HEK293 (cell line): ENCODE measurements at regions not wholly inside any gene's neighbourhood (a gene's known extent, or its start where the extent isn't known, plus 50 kb on each side); places are given as distances from the start of the nearest gene placed in this dataset.

Experiments used
- CTCF ChIA-PET: fragments of 350-600 bp; formaldehyde crosslinking; extraction: SDS; loops from one replicate; lab custom pipeline; 2021; ENCODE audit warnings: antibody characterized with exemption; lab: Yijun Ruan, JAX
- POLR2A ChIA-PET: fragments of 300-600 bp; formaldehyde crosslinking; extraction: SDS; loops from one replicate; lab custom pipeline; 2020; ENCODE audit warnings: antibody characterized with exemption, inconsistent platforms; lab: Yijun Ruan, JAX
- H3K27ac ChIP-seq: fragments of 200-500 bp; sonication (Bioruptor generic); 2 replicates; pipeline ENCODE4 v1.5.1; 2014; ENCODE audit warnings: low read depth, low read length, control low read depth, inconsistent platforms; ENCODE audit errors: extremely low read depth
- H3K36me3 ChIP-seq, 2 experiments: fragments of 200-500 bp in 1 of 2; sonication (Bioruptor generic) in 1 of 2; 1 replicate in 1 of 2; 2 replicates in 1 of 2; pipeline ENCODE4 v1.5.1; 2014 to 2017; ENCODE audit warnings: inconsistent platforms in 2 of 2, low read length in 2 of 2; ENCODE audit not compliant: control insufficient read depth in 2 of 2, insufficient read depth in 1 of 2
- H3K4me1 ChIP-seq: fragments of 200-500 bp; sonication (Bioruptor generic); 2 replicates; pipeline ENCODE4 v1.5.1; 2014; ENCODE audit warnings: mild to moderate bottlenecking, low read length, inconsistent platforms; ENCODE audit not compliant: control insufficient read depth, insufficient read depth
- H3K4me3 ChIP-seq: 2 replicates; pipeline ENCODE4 v1.5.1; 2011; ENCODE audit warnings: low read depth, mild to moderate bottlenecking, control low read depth, low read length, moderate library complexity
- H3K9me3 ChIP-seq: fragments of 200-500 bp; sonication (Bioruptor generic); 2 replicates; pipeline ENCODE4 v1.5.1; 2014; ENCODE audit warnings: low read depth, low read length, inconsistent platforms; ENCODE audit not compliant: control insufficient read depth, insufficient read depth
- EGR2 ChIP-seq: fragments of 450-650 bp; formaldehyde crosslinking; IDR thresholded peaks from 2 replicates; pipeline ENCODE4 v1.5.1; 2016; ENCODE audit warnings: low read depth, missing biosample characterization, missing genetic modification characterization
- HOXC10 ChIP-seq: sonication (generic); formaldehyde crosslinking; IDR thresholded peaks from 2 replicates; pipeline ENCODE4 v1.8.1; 2023; ENCODE audit warnings: mild to moderate bottlenecking, missing genetic modification reagents
- KLF10 ChIP-seq: fragments of 450-650 bp; IDR thresholded peaks from 2 replicates; pipeline ENCODE4 v1.5.1; 2018; ENCODE audit warnings: missing biosample characterization, mild to moderate bottlenecking, missing genetic modification characterization
- KLF16 ChIP-seq: fragments of 450-650 bp; formaldehyde crosslinking; IDR thresholded peaks from 2 replicates; pipeline ENCODE4 v1.5.1; 2017; ENCODE audit warnings: missing biosample characterization, missing genetic modification characterization
- PRDM1 ChIP-seq: fragments of 450-650 bp; formaldehyde crosslinking; IDR thresholded peaks from 2 replicates; pipeline ENCODE4; 2016; ENCODE audit warnings: missing biosample characterization, missing genetic modification characterization
- SCRT1 ChIP-seq: fragments of 450-650 bp; formaldehyde crosslinking; IDR thresholded peaks from 2 replicates; pipeline ENCODE4 v1.5.1; 2016; ENCODE audit warnings: missing biosample characterization, missing genetic modification characterization, borderline replicate concordance
- SP2 ChIP-seq: fragments of 450-650 bp; formaldehyde crosslinking; IDR thresholded peaks from 2 replicates; pipeline ENCODE4 v1.5.1; 2016; ENCODE audit warnings: missing biosample characterization, missing genetic modification characterization
- ZBTB17 ChIP-seq: fragments of 450-650 bp; formaldehyde crosslinking; IDR thresholded peaks from 2 replicates; pipeline ENCODE4 v1.5.1; 2016; ENCODE audit warnings: missing biosample characterization, missing genetic modification characterization
- ZNF10 ChIP-seq: fragments of 450-650 bp; formaldehyde crosslinking; IDR thresholded peaks from 2 replicates; pipeline ENCODE4 v1.5.1; 2017; ENCODE audit warnings: missing biosample characterization, missing genetic modification characterization
- ZNF843 ChIP-seq: fragments of 450-650 bp; formaldehyde crosslinking; IDR thresholded peaks from 2 replicates; pipeline ENCODE4 v1.5.1; 2016; ENCODE audit warnings: missing biosample characterization, missing genetic modification characterization
- TF ChIP-seq, protein P1 (sequence below): fragments of 450-650 bp; formaldehyde crosslinking; IDR thresholded peaks from 2 replicates; pipeline ENCODE4 v1.5.1; 2016; ENCODE audit warnings: missing biosample characterization, missing genetic modification characterization
- TF ChIP-seq, protein P2 (sequence below): fragments of 450-650 bp; formaldehyde crosslinking; IDR thresholded peaks from 2 replicates; pipeline ENCODE4 v1.5.1; 2016; ENCODE audit warnings: missing biosample characterization, missing genetic modification characterization
- TF ChIP-seq, protein P3 (sequence below): fragments of 450-650 bp; formaldehyde crosslinking; IDR thresholded peaks from 2 replicates; pipeline ENCODE4 v1.5.1; 2016; ENCODE audit warnings: missing biosample characterization, missing genetic modification characterization, borderline replicate concordance
- TF ChIP-seq, protein P4 (sequence below): fragments of 450-650 bp; IDR thresholded peaks from 2 replicates; pipeline ENCODE4 v1.5.1; 2018; ENCODE audit warnings: missing biosample characterization, missing genetic modification characterization
- TF ChIP-seq, protein P5 (sequence below): fragments of 450-650 bp; formaldehyde crosslinking; IDR thresholded peaks from 2 replicates; pipeline ENCODE4 v1.5.1; 2016; ENCODE audit warnings: missing biosample characterization, missing genetic modification characterization, borderline replicate concordance
- TF ChIP-seq, protein P6 (sequence below): fragments of 450-650 bp; formaldehyde crosslinking; IDR thresholded peaks from 2 replicates; pipeline ENCODE4 v1.5.1; 2016; ENCODE audit warnings: missing biosample characterization, missing genetic modification characterization

DNA sequence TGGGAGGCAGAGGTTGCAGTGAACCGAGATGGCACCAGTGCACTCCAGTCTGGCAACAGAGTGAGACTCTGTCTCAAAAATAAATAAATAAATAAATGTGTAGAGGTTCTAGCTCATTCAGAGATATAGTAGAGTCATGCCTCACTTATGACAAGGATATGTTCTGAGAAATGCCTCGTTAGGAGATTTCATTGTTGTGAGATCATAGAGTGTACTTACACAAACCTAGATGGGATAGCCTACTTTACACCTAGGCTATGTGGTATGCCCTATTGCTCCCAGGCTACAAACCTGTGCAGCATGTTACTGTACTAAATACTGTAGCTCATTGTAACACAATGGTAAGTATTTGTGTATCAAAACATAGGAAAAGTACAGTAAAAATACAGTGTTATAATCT lies 155.3 kb upstream of the JUN start (continued):
- TF ChIP-seq, protein P1, sequence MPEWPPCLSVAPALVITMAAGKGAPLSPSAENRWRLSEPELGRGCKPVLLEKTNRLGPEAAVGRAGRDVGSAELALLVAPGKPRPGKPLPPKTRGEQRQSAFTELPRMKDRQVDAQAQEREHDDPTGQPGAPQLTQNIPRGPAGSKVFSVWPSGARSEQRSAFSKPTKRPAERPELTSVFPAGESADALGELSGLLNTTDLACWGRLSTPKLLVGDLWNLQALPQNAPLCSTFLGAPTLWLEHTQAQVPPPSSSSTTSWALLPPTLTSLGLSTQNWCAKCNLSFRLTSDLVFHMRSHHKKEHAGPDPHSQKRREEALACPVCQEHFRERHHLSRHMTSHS, result no peak
- TF ChIP-seq ZNF10 (no peak), PRDM1 (tag by site-specific recombination) (no peak), KLF16 (no peak), SCRT1 (no peak)

DNA sequence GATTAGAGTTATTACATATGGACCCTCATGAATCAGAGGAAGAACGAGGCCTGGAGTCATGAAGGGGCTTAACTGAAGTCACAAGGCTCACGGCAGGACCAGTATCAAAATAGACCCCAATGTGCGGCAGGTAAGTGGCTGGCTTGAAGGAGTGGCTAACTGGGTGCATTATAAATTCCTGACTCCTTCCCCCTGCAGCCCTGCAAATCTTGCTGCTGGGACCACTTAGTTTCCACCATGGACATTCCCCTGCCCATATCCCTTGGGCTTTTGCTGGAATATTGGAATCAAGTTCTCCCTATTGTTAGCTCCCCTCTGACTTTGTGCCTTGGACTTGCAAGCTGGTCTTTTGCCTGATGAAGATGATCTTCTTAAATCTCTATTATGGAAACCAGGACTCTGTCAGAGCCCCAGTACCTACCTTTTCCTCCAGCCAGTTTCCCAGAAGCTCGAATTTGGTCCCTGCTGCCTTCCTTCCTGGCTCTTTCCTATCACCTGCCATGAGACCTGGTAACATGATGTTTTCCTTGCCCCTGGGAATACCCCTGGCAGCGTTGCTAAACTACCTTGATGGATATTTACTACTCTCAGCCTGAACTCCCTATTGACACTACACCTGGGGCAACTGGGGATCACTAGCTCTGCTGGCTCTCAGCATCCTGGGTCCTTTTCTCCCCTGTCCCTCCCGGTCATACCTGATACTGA lies 156.0 kb upstream of the JUN start:
- H3K4me1 ChIP-seq, result no peaks in the 10 kb centered on the region
- no peaks in the 10 kb centered on the region for H3K36me3 ChIP-seq
- POLR2A ChIA-PET, result no interaction called here
- no peak overlapping the region for H3K4me3 ChIP-seq
- CTCF ChIA-PET, result interaction anchor here (0.6 kb wide), 2 partner anchors 14 to 54 kb away, joined by 3 read pairs; no protein-coding TSS in a partner anchor
- no peaks in the 10 kb centered on the region for H3K9me3 ChIP-seq
- TF ChIP-seq SP2 (tag by site-specific recombination) (no peak), KLF10 (tag by site-specific recombination) (no peak), ZBTB17 (tag by site-specific recombination) (no peak), SCRT1 (no peak)
- TF ChIP-seq, protein P2, sequence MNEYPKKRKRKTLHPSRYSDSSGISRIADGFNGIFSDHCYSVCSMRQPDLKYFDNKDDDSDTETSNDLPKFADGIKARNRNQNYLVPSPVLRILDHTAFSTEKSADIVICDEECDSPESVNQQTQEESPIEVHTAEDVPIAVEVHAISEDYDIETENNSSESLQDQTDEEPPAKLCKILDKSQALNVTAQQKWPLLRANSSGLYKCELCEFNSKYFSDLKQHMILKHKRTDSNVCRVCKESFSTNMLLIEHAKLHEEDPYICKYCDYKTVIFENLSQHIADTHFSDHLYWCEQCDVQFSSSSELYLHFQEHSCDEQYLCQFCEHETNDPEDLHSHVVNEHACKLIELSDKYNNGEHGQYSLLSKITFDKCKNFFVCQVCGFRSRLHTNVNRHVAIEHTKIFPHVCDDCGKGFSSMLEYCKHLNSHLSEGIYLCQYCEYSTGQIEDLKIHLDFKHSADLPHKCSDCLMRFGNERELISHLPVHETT (tag by site-specific recombination), result no peak
- TF ChIP-seq, protein P3, sequence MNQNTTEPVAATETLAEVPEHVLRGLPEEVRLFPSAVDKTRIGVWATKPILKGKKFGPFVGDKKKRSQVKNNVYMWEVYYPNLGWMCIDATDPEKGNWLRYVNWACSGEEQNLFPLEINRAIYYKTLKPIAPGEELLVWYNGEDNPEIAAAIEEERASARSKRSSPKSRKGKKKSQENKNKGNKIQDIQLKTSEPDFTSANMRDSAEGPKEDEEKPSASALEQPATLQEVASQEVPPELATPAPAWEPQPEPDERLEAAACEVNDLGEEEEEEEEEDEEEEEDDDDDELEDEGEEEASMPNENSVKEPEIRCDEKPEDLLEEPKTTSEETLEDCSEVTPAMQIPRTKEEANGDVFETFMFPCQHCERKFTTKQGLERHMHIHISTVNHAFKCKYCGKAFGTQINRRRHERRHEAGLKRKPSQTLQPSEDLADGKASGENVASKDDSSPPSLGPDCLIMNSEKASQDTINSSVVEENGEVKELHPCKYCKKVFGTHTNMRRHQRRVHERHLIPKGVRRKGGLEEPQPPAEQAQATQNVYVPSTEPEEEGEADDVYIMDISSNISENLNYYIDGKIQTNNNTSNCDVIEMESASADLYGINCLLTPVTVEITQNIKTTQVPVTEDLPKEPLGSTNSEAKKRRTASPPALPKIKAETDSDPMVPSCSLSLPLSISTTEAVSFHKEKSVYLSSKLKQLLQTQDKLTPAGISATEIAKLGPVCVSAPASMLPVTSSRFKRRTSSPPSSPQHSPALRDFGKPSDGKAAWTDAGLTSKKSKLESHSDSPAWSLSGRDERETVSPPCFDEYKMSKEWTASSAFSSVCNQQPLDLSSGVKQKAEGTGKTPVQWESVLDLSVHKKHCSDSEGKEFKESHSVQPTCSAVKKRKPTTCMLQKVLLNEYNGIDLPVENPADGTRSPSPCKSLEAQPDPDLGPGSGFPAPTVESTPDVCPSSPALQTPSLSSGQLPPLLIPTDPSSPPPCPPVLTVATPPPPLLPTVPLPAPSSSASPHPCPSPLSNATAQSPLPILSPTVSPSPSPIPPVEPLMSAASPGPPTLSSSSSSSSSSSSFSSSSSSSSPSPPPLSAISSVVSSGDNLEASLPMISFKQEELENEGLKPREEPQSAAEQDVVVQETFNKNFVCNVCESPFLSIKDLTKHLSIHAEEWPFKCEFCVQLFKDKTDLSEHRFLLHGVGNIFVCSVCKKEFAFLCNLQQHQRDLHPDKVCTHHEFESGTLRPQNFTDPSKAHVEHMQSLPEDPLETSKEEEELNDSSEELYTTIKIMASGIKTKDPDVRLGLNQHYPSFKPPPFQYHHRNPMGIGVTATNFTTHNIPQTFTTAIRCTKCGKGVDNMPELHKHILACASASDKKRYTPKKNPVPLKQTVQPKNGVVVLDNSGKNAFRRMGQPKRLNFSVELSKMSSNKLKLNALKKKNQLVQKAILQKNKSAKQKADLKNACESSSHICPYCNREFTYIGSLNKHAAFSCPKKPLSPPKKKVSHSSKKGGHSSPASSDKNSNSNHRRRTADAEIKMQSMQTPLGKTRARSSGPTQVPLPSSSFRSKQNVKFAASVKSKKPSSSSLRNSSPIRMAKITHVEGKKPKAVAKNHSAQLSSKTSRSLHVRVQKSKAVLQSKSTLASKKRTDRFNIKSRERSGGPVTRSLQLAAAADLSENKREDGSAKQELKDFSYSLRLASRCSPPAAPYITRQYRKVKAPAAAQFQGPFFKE (tag by site-specific recombination), result no peak
- TF ChIP-seq, all 188 proteins: peak for 0
- H3K27ac ChIP-seq, result no peak overlapping the region

DNA sequence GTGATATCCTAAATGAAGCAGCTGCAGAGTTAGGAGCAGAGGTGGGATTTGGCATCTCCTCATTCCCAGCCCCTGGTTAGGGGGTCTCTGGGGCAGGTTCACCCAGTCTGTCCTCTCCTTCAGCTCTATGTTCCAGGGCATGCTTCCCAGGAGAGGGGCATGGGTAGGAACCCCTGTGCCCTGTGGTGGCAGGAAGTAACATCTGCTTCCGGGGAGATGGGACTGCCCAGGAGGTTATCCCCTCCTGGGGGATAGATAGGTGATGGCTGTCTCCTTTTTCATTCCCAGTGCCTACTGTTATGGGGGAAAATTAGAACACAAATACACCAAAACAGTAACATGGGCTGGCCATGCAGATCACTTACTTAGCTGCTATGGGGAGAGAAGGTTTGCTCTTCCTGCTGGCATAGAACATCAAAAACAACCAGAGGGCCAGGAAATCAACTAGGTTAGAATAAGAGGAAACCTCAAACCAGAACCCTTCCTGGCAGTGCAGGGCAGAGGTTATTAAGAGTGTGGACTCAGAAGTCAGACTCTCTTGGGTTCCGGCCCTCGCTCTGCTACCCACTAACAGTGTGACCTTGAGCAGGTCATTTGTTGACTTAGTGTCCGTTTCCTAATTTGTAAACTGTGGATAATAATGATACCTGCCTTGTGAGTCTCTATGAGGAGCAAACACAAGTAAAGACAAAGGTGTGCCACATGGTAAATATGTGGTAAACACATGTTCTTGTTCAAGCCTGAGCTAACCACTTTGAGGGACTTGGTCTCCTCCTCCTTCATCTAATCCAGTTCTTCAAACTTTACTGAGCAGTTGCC lies 157.8 kb upstream of the JUN start:
- CTCF ChIA-PET, result no interaction called here
- Histone ChIP-seq H3K36me3 (no peaks in the 10 kb centered on the region), H3K27ac (no peak overlapping the region), H3K4me1 (no peaks in the 10 kb centered on the region), H3K4me3 (no peak overlapping the region), H3K9me3 (no peaks in the 10 kb centered on the region)
- POLR2A ChIA-PET, result no interaction called here
- TF ChIP-seq, protein P4, sequence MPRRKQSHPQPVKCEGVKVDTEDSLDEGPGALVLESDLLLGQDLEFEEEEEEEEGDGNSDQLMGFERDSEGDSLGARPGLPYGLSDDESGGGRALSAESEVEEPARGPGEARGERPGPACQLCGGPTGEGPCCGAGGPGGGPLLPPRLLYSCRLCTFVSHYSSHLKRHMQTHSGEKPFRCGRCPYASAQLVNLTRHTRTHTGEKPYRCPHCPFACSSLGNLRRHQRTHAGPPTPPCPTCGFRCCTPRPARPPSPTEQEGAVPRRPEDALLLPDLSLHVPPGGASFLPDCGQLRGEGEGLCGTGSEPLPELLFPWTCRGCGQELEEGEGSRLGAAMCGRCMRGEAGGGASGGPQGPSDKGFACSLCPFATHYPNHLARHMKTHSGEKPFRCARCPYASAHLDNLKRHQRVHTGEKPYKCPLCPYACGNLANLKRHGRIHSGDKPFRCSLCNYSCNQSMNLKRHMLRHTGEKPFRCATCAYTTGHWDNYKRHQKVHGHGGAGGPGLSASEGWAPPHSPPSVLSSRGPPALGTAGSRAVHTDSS (tag by site-specific recombination), result no peak
- TF ChIP-seq, protein P5, sequence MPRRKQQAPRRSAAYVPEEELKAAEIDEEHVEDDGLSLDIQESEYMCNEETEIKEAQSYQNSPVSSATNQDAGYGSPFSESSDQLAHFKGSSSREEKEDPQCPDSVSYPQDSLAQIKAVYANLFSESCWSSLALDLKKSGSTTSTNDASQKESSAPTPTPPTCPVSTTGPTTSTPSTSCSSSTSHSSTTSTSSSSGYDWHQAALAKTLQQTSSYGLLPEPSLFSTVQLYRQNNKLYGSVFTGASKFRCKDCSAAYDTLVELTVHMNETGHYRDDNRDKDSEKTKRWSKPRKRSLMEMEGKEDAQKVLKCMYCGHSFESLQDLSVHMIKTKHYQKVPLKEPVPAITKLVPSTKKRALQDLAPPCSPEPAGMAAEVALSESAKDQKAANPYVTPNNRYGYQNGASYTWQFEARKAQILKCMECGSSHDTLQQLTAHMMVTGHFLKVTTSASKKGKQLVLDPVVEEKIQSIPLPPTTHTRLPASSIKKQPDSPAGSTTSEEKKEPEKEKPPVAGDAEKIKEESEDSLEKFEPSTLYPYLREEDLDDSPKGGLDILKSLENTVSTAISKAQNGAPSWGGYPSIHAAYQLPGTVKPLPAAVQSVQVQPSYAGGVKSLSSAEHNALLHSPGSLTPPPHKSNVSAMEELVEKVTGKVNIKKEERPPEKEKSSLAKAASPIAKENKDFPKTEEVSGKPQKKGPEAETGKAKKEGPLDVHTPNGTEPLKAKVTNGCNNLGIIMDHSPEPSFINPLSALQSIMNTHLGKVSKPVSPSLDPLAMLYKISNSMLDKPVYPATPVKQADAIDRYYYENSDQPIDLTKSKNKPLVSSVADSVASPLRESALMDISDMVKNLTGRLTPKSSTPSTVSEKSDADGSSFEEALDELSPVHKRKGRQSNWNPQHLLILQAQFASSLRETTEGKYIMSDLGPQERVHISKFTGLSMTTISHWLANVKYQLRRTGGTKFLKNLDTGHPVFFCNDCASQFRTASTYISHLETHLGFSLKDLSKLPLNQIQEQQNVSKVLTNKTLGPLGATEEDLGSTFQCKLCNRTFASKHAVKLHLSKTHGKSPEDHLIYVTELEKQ, result no peak
- TF ChIP-seq EGR2 (tag by site-specific recombination), result no peak
- TF ChIP-seq HOXC10, result no peak
- TF ChIP-seq ZNF843 (tag by site-specific recombination), result no peak
- no peak for TF ChIP-seq ZBTB17 (tag by site-specific recombination)
- TF ChIP-seq, protein P6, sequence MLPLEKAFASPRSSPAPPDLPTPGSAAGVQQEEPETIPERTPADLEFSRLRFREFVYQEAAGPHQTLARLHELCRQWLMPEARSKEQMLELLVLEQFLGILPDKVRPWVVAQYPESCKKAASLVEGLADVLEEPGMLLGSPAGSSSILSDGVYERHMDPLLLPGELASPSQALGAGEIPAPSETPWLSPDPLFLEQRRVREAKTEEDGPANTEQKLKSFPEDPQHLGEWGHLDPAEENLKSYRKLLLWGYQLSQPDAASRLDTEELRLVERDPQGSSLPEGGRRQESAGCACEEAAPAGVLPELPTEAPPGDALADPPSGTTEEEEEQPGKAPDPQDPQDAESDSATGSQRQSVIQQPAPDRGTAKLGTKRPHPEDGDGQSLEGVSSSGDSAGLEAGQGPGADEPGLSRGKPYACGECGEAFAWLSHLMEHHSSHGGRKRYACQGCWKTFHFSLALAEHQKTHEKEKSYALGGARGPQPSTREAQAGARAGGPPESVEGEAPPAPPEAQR (tag by site-specific recombination), result no peak
